WTC11 (cell line): ENCODE measurements at regions not wholly inside any gene's neighbourhood (a gene's known extent, or its start where the extent isn't known, plus 50 kb on each side); places are given as distances from the start of the nearest gene placed in this dataset.

ENCODE experiments used
- ATAC-seq: fragments of 200-7000 bp; cut with Tn5 transposase; 2 replicates; pipeline ENCODE4 v1.10.0; 2021; ENCODE audit warnings: mild to moderate bottlenecking, moderate library complexity
- CTCF ChIA-PET: fragments of 300-600 bp; sonication (Branson Sonifier 250); formaldehyde crosslinking; loops from one replicate; lab custom pipeline; 2021; ENCODE audit warnings: antibody characterized with exemption; lab: Charles Lee
- POLR2A ChIA-PET: fragments of 350-600 bp; sonication (Branson Sonifier 250); formaldehyde crosslinking; loops from one replicate; lab custom pipeline; 2021; ENCODE audit warnings: antibody characterized with exemption; lab: Charles Lee
- DNase-seq: peaks from one replicate; pipeline ENCODE4 v3.0.0; 2021; ENCODE audit warnings: low spot score
- H3K27ac Mint-ChIP-seq: 2 replicates; pipeline ENCODE4 v1.8.0; 2021; ENCODE audit warnings: mixed read lengths
- H3K27me3 Mint-ChIP-seq: 2 replicates; pipeline ENCODE4 v1.8.0; 2021; ENCODE audit warnings: low read depth, mild to moderate bottlenecking, moderate library complexity, mixed read lengths
- H3K36me3 Mint-ChIP-seq: 2 replicates; pipeline ENCODE4 v1.8.0; 2021; ENCODE audit warnings: mixed read lengths
- H3K4me1 Mint-ChIP-seq: 2 replicates; pipeline ENCODE4 v1.8.0; 2022; ENCODE audit warnings: mixed read lengths
- H3K4me3 Mint-ChIP-seq: 2 replicates; pipeline ENCODE4 v1.8.0; 2021; ENCODE audit warnings: mild to moderate bottlenecking, moderate library complexity, mixed read lengths
- H3K9me3 Mint-ChIP-seq: 2 replicates; pipeline ENCODE4 v1.8.0; 2021; ENCODE audit warnings: mixed read lengths
- ATF2 ChIP-seq: sonication (generic); formaldehyde crosslinking; IDR thresholded peaks from 2 replicates; pipeline ENCODE4 v1.8.1; 2022; ENCODE audit warnings: low read depth, missing genetic modification reagents, borderline replicate concordance
- E2F5 ChIP-seq: sonication (generic); formaldehyde crosslinking; IDR thresholded peaks from 2 replicates; pipeline ENCODE4 v1.8.1; 2022; ENCODE audit warnings: mild to moderate bottlenecking, moderate library complexity, missing genetic modification reagents
- EMX1 ChIP-seq: fragments of 250-450 bp; sonication (Bioruptor Pico); IDR thresholded peaks from 2 replicates; pipeline ENCODE4 v1.8.0; 2021; ENCODE audit warnings: mild to moderate bottlenecking
- ETV6 ChIP-seq: sonication (generic); formaldehyde crosslinking; IDR thresholded peaks from 2 replicates; pipeline ENCODE4 v1.8.1; 2022; ENCODE audit warnings: mild to moderate bottlenecking, missing genetic modification reagents
- IRF1 ChIP-seq: sonication (generic); formaldehyde crosslinking; IDR thresholded peaks from 2 replicates; pipeline ENCODE4 v1.8.0; 2023; ENCODE audit warnings: missing genetic modification reagents
- NR3C1 ChIP-seq: sonication (generic); formaldehyde crosslinking; conservative IDR thresholded peaks from 2 replicates; pipeline ENCODE4 v1.8.1; 2023; ENCODE audit warnings: low read depth, mild to moderate bottlenecking, missing genetic modification reagents
- OVOL2 ChIP-seq: fragments of 250-450 bp; sonication (Bioruptor Pico); IDR thresholded peaks from 2 replicates; pipeline ENCODE4 v1.9.0; 2021; ENCODE audit warnings: mild to moderate bottlenecking, borderline replicate concordance
- RORB ChIP-seq: fragments of 250-450 bp; sonication (Bioruptor Pico); IDR thresholded peaks from 2 replicates; pipeline ENCODE4 v1.9.0; 2021; ENCODE audit warnings: mild to moderate bottlenecking
- TEAD4 ChIP-seq: sonication (generic); formaldehyde crosslinking; IDR thresholded peaks from 2 replicates; pipeline ENCODE4 v1.8.0; 2022; ENCODE audit warnings: mild to moderate bottlenecking, missing genetic modification reagents
- ZNF138 ChIP-seq: sonication (generic); formaldehyde crosslinking; conservative IDR thresholded peaks from 2 replicates; pipeline ENCODE4 v1.8.1; 2022; ENCODE audit warnings: mild to moderate bottlenecking, moderate library complexity, missing genetic modification reagents
- ZNF263 ChIP-seq: sonication (generic); formaldehyde crosslinking; IDR thresholded peaks from 2 replicates; pipeline ENCODE4 v1.8.1; 2022; ENCODE audit warnings: low read depth, mild to moderate bottlenecking, moderate library complexity, missing genetic modification reagents
- ZNF317 ChIP-seq: sonication (generic); formaldehyde crosslinking; IDR thresholded peaks from 2 replicates; pipeline ENCODE4 v1.8.1; 2023; ENCODE audit warnings: low read depth, mild to moderate bottlenecking, moderate library complexity, missing genetic modification reagents, borderline replicate concordance
- ZNF416 ChIP-seq: fragments of 250-450 bp; sonication (Bioruptor Pico); IDR thresholded peaks from 2 replicates; pipeline ENCODE4 v1.9.0; 2021; ENCODE audit warnings: mild to moderate bottlenecking, inconsistent platforms
- ZNF671 ChIP-seq: fragments of 250-450 bp; sonication (Bioruptor Pico); IDR thresholded peaks from 2 replicates; pipeline ENCODE4 v1.8.0; 2021; ENCODE audit warnings: mild to moderate bottlenecking
- ZSCAN18 ChIP-seq: fragments of 250-450 bp; sonication (Bioruptor Pico); IDR thresholded peaks from 2 replicates; pipeline ENCODE4 v2.1.2; 2022; ENCODE audit warnings: mild to moderate bottlenecking, moderate library complexity
- TF ChIP-seq, protein P1 (sequence below): sonication (generic); formaldehyde crosslinking; IDR thresholded peaks from 2 replicates; pipeline ENCODE4 v1.8.1; 2023; ENCODE audit warnings: mild to moderate bottlenecking, missing genetic modification reagents, moderate library complexity
- TF ChIP-seq, protein P2 (sequence below): sonication (generic); formaldehyde crosslinking; IDR thresholded peaks from 2 replicates; pipeline ENCODE4 v1.8.1; 2023; ENCODE audit warnings: mild to moderate bottlenecking, moderate library complexity, missing genetic modification reagents
- TF ChIP-seq, protein P3 (sequence below): sonication (generic); formaldehyde crosslinking; IDR thresholded peaks from 2 replicates; pipeline ENCODE4 v1.8.0; 2022; ENCODE audit warnings: mild to moderate bottlenecking, missing genetic modification reagents
- TF ChIP-seq, protein P4 (sequence below): sonication (generic); formaldehyde crosslinking; IDR thresholded peaks from 2 replicates; pipeline ENCODE4 v1.8.0; 2023; ENCODE audit warnings: mild to moderate bottlenecking, missing genetic modification reagents

DNA sequence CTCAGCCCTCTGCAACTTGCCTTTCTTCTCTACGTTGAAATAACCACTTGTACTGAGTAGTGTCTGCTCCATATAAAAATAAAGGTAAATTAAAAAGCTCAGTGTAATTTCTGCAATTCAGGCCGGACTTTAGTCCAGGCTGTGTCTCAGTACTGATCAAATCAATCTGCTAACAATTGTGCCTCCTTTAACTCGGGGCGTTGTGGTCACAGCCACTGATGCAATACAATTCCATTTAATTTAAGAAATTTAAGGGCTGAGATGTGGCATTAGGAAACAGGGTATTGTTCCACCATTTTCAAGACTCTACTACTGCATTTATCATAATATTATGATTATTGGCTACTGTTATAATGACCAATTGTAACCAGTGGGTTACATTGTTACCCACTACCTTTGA lies 60.0 kb upstream of the NPAS2 start:
- no peaks in the 10 kb centered on the region for H3K36me3 Mint-ChIP-seq
- POLR2A ChIA-PET = no interaction called here
- no peaks in the 10 kb centered on the region for H3K4me1 Mint-ChIP-seq
- no peak for TF ChIP-seq OVOL2
- TF ChIP-seq IRF1 (CRISPR knock-in tag) = no peak
- TF ChIP-seq ZNF671 (CRISPR knock-in tag) = no peak
- TF ChIP-seq E2F5 (CRISPR knock-in tag) = no peak
- TF ChIP-seq, protein P1, sequence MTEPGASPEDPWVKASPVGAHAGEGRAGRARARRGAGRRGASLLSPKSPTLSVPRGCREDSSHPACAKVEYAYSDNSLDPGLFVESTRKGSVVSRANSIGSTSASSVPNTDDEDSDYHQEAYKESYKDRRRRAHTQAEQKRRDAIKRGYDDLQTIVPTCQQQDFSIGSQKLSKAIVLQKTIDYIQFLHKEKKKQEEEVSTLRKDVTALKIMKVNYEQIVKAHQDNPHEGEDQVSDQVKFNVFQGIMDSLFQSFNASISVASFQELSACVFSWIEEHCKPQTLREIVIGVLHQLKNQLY (CRISPR knock-in tag) = no peak
- TF ChIP-seq RORB (CRISPR knock-in tag) = no peak
- TF ChIP-seq ZSCAN18 (CRISPR knock-in tag) = no peak
- TF ChIP-seq, protein P2, sequence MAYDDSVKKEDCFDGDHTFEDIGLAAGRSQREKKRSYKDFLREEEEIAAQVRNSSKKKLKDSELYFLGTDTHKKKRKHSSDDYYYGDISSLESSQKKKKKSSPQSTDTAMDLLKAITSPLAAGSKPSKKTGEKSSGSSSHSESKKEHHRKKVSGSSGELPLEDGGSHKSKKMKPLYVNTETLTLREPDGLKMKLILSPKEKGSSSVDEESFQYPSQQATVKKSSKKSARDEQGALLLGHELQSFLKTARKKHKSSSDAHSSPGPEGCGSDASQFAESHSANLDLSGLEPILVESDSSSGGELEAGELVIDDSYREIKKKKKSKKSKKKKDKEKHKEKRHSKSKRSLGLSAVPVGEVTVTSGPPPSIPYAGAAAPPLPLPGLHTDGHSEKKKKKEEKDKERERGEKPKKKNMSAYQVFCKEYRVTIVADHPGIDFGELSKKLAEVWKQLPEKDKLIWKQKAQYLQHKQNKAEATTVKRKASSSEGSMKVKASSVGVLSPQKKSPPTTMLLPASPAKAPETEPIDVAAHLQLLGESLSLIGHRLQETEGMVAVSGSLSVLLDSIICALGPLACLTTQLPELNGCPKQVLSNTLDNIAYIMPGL (CRISPR knock-in tag) = no peak
- no peak for TF ChIP-seq ZNF317 (CRISPR knock-in tag)
- TF ChIP-seq, protein P3, sequence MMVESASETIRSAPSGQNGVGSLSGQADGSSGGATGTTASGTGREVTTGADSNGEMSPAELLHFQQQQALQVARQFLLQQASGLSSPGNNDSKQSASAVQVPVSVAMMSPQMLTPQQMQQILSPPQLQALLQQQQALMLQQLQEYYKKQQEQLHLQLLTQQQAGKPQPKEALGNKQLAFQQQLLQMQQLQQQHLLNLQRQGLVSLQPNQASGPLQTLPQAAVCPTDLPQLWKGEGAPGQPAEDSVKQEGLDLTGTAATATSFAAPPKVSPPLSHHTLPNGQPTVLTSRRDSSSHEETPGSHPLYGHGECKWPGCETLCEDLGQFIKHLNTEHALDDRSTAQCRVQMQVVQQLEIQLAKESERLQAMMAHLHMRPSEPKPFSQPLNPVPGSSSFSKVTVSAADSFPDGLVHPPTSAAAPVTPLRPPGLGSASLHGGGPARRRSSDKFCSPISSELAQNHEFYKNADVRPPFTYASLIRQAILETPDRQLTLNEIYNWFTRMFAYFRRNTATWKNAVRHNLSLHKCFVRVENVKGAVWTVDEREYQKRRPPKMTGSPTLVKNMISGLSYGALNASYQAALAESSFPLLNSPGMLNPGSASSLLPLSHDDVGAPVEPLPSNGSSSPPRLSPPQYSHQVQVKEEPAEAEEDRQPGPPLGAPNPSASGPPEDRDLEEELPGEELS (CRISPR knock-in tag) = no peak
- TF ChIP-seq, protein P4, sequence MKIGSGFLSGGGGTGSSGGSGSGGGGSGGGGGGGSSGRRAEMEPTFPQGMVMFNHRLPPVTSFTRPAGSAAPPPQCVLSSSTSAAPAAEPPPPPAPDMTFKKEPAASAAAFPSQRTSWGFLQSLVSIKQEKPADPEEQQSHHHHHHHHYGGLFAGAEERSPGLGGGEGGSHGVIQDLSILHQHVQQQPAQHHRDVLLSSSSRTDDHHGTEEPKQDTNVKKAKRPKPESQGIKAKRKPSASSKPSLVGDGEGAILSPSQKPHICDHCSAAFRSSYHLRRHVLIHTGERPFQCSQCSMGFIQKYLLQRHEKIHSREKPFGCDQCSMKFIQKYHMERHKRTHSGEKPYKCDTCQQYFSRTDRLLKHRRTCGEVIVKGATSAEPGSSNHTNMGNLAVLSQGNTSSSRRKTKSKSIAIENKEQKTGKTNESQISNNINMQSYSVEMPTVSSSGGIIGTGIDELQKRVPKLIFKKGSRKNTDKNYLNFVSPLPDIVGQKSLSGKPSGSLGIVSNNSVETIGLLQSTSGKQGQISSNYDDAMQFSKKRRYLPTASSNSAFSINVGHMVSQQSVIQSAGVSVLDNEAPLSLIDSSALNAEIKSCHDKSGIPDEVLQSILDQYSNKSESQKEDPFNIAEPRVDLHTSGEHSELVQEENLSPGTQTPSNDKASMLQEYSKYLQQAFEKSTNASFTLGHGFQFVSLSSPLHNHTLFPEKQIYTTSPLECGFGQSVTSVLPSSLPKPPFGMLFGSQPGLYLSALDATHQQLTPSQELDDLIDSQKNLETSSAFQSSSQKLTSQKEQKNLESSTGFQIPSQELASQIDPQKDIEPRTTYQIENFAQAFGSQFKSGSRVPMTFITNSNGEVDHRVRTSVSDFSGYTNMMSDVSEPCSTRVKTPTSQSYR (CRISPR knock-in tag) = no peak
- TF ChIP-seq ZNF263 (CRISPR knock-in tag) = no peak
- no peak for TF ChIP-seq EMX1
- no peak for TF ChIP-seq ETV6
- TF ChIP-seq ZNF138 (CRISPR knock-in tag) = no peak
- TF ChIP-seq TEAD4 = no peak
- no peak for TF ChIP-seq ATF2
- TF ChIP-seq NR3C1 (CRISPR knock-in tag) = no peak
- no peak for TF ChIP-seq ZNF416 (CRISPR knock-in tag)
- TF ChIP-seq, all 79 proteins: peak for 0
- DNase-seq = no peak
- no peak for ATAC-seq
- no peak overlapping the region for H3K4me3 Mint-ChIP-seq
- no peaks in the 10 kb centered on the region for H3K27me3 Mint-ChIP-seq
- no peak overlapping the region for H3K27ac Mint-ChIP-seq
- peaks cover 12% of the 10 kb centered on the region for H3K9me3 Mint-ChIP-seq
- CTCF ChIA-PET = no interaction called here
